ENCODE measurements at regions not wholly inside any gene's neighbourhood (a gene's known extent, or its start where the extent isn't known, plus 50 kb on each side); places are given as distances from the start of the nearest gene placed in this dataset.
"Not testable (repeated sequence)": the region's sequence is repeated elsewhere in the genome, so short reads cannot be mapped to it uniquely, and the experiment has no call there.

- DNase-seq: not testable (repeated sequence)
Observed at GRCh38 chr7:9919-10318, 182.5 kb upstream of the FAM20C start.

- DNase-seq: not testable (repeated sequence)
Observed at GRCh38 chr7:32565-33280, 159.6 kb upstream of the FAM20C start.

- not testable (repeated sequence) for DNase-seq
Observed at GRCh38 chr7:35121-35541, 157.2 kb upstream of the FAM20C start.

GRCh38 chr7:36539-36938 lies 155.8 kb upstream of the FAM20C start:
- not testable (repeated sequence) for DNase-seq

- not testable (repeated sequence) for DNase-seq
Observed at GRCh38 chr7:37656-38055, 154.7 kb upstream of the FAM20C start.

- not testable (repeated sequence) for DNase-seq
Observed at GRCh38 chr7:38444-38843, 153.9 kb upstream of the FAM20C start.

- DNase-seq: not testable (repeated sequence)
Observed at GRCh38 chr7:39984-40740, 152.2 kb upstream of the FAM20C start.

- DNase-seq: no peak
Observed at GRCh38 chr7:40799-41750, 151.3 kb upstream of the FAM20C start.

GRCh38 chr7:41917-42565 lies 150.3 kb upstream of the FAM20C start:
- no peak for DNase-seq

- DNase-seq: no peak
Observed at GRCh38 chr7:43791-44540, 148.4 kb upstream of the FAM20C start.

- DNase-seq: no peak
Observed at GRCh38 chr7:44541-44896, 147.9 kb upstream of the FAM20C start.

- no peak for DNase-seq
Observed at GRCh38 chr7:45106-46090, 147.0 kb upstream of the FAM20C start.

- no peak for DNase-seq
Observed at GRCh38 chr7:46123-46829, 146.1 kb upstream of the FAM20C start.

- no peak for DNase-seq
Observed at GRCh38 chr7:46830-47140, 145.6 kb upstream of the FAM20C start.

GRCh38 chr7:51456-52068 lies 140.8 kb upstream of the FAM20C start:
- no peak for DNase-seq

- no peak for DNase-seq
Observed at GRCh38 chr7:52100-52499, 140.3 kb upstream of the FAM20C start.

- no peak for DNase-seq
Observed at GRCh38 chr7:53531-53930, 138.8 kb upstream of the FAM20C start.

- no peak for DNase-seq
Observed at GRCh38 chr7:54615-55014, 137.8 kb upstream of the FAM20C start.

GRCh38 chr7:55690-56248 lies 136.6 kb upstream of the FAM20C start:
- no peak for DNase-seq
